ENCODE measurements at regions not wholly inside any gene's neighbourhood (a gene's known extent, or its start where the extent isn't known, plus 50 kb on each side); places are given as distances from the start of the nearest gene placed in this dataset.
"Not testable (repeated sequence)": the region's sequence is repeated elsewhere in the genome, so short reads cannot be mapped to it uniquely, and the experiment has no call there.

DNA sequence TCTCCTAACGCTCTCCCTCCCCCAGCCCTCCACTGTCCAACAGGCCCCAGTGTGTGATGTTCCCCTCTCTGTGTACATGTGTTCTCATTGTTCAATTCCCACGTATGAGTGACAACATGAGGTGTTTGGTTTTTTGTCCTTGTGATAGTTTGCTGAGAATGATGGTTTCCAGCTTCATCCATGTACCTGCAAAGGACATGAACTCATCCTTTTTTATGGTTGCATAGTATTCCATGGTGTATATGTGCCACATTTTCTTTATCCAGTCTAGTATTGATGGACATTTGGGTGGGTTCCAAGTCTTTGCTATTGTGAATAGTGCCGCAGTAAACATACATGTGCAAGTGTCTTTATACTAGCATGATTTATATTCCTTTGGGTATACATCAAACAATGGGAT is 347.4 kb downstream of the MAGEE1 start:
- DNase-seq (ENCODE audit: low read depth in 3 of 3): not testable (repeated sequence)

DNA sequence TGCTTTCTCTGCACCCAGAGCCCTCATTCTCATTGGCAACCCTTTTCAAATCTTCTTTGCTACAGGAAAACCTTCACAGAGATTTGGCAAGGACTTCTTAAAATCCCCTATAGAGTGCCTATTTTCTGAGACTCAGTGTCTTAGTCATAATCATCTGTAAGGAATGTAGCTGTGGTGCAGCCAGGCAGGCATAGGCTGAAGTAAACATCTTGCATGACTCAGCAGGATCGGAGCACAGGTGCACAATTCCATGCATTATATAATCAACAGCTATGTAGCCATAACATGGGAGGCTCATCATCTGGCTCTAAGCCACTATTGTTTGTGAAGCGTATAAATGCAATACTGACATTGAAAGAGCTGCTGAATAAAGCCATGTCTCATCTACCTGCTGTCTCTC is 368.8 kb downstream of the MAGEE1 start:
- no peak for DNase-seq (ENCODE audit: low read depth in 3 of 3)

DNA sequence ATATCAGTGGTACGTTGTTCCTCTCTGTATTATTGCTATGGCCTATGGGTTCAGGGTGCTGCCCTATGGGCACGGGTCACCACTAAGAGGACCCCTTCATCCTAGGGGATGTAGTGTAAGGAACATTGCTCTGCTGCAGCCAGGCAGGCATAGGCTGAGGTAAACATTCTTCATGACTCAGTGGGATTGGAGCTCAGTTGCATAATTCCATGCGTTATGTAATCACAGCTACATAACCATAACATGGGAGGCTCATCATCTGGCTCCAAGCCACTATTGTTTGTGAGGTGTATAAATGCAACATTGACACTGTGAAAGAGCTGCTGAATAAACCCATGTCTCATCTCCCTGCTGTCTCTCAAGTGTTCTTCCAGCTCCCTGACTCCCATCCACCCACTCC is 375.2 kb downstream of the MAGEE1 start:
- DNase-seq (ENCODE audit: low read depth in 3 of 3): no peak

DNA sequence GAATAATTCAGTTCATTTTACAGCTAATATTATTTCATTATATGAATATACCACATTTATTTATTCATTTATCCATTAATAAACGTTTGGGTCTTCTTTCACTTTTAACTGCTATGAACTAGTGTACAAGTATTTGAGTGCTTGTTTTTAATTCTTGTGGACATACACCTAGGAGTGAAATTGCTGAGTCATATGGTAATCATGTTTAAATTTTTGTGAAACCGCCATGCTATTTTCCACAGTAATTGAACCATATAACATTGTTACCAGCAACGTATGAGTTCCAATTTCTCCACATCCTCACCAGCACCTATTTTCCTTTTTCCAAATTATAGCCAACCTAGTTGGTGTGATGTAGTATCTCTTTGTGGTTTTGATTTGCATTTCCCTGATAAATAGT is 388.2 kb downstream of the MAGEE1 start:
- no peak for DNase-seq (ENCODE audit: low read depth in 3 of 3)

DNA sequence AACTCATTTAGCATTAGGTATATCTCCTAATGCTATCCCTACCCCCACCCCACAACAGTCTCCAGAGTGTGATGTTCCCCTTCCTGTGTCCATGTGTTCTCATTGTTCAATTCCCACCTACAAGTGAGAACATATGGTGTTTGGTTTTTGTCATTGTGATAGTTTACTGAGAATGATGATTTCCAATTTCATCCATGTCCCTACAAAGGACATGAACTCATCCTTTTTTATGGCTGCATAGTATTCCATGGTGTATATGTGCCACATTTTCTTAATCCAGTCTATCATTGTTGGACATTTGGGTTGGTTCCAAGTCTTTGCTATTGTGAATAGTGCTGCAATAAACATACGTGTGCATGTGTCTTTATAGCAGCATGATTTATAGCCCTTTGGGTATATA is 389.8 kb downstream of the MAGEE1 start:
- not testable (repeated sequence) for DNase-seq (ENCODE audit: low read depth in 3 of 3)

DNA sequence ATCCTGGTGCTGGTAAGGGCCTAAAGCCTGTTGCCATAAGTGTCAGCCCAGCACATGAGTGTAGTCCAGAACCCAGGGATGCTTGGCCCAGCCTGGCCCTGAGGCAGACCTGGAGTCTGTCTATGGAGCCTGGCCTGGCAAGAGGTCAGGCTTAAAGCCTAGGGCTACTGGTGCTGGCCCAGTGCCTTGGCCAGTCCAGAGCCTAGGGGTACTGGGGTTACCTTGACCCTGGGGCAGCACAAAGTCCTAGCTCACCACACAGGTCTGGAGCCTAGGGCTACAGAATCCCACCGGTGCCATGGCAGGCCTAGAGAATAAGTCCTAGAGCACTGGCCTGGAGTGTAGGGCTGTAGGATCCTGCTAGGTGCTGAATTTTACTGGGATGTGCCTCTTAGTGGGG is 393.8 kb downstream of the MAGEE1 start:
- DNase-seq (ENCODE audit: low read depth in 3 of 3): no peak

DNA sequence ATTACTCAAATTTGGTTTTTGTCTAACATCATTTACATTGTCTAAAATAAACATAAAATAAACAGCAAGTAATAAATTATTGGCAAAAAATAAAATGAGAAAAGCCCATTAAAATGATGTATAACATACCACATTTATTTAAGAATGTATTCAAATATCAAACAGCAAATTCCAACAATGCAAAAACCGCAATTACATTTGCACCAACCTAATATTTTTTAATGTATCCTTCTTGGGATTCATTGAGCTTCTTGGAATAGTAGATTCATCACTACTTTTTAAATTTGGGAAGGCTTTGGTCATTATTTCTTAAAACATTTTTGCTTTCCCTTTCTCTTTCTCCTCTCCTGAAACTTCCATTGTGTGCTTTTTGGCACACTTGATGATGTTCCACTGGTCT is 400.2 kb downstream of the MAGEE1 start:
- DNase-seq (ENCODE audit: low read depth in 3 of 3): no peak

DNA sequence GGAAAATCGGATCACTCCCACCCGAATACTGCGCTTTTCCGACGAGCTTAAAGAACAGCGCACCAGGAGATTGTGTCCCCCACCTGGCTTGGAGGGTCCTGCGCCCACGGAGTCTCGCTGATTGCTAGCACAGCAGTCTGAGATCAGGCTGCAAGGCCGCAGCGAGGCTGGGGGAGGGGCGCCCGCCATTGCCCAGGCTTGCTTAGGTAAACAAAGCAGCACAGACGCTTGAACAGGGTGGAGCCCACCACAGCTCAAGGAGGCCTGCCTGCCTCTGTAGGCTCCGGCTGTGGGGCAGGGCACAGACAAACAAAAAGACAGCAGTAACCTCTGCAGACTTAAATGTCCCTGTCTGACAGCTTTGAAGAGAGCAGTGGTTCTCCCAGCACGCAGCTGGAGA is 413.4 kb downstream of the MAGEE1 start:
- DNase-seq (ENCODE audit: low read depth in 3 of 3): not testable (repeated sequence)

DNA sequence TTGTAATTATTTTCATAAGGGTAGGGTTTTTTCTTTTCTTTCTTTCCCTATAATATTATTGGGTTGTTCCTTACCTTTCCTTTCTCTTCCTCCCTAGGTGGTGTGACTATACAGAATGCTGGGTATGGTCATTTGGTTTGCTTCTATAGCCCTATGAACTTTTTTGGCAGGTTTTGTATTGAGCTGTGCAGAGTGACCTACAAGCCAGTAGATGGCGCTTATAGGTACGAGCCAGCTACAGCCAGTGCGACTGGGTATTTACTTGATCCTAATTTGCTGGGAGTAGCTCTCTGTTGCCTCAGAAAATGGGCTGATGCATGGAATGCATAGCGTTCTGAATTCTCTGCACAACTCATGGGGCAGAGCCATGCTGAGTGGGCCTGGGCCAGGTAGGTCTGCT is 423.3 kb downstream of the MAGEE1 start:
- DNase-seq (ENCODE audit: low read depth in 3 of 3): no peak

DNA sequence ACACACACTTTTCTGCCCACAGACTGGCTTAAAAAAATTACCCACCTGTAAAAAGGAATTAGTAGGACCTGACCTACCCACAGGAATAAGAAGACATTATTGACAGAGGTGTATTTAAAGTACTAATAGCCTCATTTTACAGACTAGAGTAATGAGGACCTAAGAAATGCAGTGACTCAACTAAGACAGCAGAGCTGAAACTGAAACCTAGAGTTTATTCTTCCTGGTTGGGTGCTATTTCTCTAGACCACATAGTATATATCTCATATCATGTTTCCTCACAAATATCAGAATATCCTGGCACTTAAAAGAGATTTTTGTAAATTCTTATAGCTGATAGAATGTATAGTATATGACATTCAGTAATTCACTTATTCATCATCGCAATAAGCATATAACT is 435.0 kb downstream of the MAGEE1 start:
- no peak for DNase-seq (ENCODE audit: low read depth in 3 of 3)

DNA sequence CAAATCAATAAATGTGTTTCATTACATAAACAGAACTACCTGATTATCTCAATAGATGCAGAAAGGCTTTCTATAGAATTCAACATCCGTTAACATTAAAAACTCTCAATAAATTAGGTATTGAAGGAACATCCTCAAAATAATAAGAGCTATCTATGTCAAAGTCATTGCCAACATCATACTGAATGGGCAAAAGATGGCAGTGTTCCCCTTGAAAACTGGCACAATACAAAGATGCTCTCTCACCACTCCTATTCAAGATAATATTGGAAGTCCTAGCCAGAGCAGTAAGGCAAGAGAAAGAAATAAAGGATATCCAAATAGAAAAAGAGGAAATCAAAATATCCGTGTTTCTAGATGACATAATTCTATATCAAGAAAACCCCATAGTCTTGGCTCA is 466.4 kb downstream of the MAGEE1 start:
- DNase-seq (ENCODE audit: low read depth in 3 of 3): no peak

DNA sequence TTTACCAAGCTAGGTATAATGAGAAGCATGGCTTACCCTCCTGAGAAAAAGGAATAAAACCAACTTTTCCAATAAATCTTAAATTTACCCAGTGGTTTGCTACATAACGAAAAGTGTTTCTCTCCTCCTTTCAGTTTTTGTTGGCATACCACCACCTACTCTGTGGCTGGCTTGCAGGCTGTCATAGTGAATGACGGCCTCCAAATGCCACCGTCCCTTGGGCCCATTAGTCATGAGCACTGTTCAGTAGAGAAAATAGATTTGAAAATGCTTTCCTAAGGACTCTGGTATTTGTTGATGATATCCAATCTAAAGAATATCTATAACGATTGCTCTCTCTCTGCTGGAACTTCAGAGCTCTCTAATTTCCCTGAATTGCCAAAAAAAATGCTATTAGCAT is 488.3 kb downstream of the MAGEE1 start:
- no peak for DNase-seq (ENCODE audit: low read depth in 3 of 3)

DNA sequence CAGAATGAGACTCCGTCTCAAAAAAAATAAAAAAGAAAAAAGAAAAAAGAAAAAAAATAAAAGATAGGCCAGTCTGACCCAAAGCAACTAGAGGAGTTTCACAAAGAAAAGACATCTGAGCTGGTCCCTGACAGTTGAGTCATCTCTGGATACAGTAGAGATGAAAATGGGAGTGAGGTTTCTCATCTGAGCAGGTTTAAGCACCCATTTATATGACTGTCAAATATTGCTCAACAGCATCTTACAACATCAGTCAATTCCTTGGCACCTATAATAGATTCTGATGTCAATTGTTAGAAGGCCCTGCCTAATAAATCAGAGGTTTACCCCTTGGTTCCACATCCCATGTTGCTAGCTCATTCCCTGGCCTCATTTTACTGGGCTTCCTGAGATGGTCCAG is 490.5 kb downstream of the MAGEE1 start:
- no peak for DNase-seq (ENCODE audit: low read depth in 3 of 3)

DNA sequence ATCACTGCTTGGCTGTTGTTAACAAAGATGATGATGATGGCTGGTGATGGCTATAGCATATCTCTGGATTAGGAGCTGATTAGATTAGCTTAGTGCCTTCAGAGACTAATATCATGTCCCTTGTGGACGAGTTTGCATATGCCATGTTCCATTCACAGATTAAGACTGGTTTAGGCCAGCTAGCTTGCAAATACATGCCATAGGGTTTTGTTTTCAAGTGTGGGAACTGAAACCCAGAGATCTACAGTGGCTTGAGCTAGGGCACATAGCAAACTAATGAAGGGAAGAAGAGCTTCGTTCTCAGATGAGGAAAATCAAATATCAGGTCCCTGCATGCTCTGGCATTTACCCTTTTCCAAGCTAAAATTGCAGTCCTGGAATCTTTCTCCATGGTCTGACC is 492.3 kb downstream of the MAGEE1 start:
- DNase-seq (ENCODE audit: low read depth in 3 of 3): no peak

DNA sequence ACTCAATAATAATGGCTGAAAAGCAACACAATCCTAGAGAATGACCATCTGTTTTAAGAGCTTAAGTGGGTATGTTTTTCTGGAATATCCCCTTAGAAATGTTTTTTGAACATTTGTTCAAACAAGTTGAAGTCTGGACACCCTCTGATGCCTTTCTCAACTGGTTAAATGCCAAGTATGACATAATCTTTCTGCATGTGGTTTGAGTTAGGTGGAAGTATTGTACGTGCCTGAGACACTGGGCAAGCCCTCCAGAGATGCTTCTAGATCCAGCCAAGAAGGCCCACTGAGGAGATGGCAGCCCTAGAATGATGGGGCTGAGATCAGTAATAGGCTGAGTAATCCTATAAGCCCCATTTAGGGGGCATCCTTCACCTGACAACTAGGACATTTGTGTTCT is 493.1 kb downstream of the MAGEE1 start:
- DNase-seq (ENCODE audit: low read depth in 3 of 3): no peak

DNA sequence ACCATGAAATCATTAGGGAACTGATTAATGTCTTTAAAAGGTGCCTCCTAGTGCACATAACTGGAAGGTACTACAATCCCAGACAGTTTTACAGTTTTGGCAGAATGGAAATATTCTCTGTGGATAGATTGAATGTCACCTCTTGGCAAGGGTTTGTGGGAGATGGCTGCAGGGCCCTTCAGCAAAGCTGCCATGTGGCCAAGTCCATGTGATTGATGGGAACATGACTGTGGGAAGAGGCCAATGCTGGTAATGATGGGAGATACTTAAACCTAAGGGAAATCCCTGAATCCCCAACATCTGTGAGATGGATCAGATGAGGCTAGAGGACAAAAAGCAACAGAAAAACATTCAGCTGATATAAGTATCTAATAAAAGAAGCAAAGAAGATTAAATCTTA is 493.7 kb downstream of the MAGEE1 start:
- no peak for DNase-seq (ENCODE audit: low read depth in 3 of 3)

DNA sequence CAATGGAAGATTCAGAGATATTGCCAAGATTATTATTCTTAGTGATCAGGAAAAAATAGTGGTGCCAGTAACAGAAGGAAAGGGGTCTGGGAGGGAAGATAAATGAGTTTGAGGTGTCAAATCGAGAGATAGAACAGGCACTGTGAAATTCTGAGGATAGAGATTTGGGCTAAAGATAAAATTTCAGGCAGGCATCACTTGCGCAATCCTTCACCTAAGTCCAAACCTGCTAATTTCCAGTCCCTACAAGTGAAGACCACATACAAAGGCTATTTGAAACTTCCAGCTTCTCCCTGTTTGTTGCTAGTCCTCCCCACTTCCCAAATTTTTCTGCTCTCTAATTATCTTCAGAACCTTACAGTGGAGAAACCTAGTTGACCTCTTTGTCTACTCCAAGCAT is 494.6 kb downstream of the MAGEE1 start:
- DNase-seq (ENCODE audit: low read depth in 3 of 3): no peak

DNA sequence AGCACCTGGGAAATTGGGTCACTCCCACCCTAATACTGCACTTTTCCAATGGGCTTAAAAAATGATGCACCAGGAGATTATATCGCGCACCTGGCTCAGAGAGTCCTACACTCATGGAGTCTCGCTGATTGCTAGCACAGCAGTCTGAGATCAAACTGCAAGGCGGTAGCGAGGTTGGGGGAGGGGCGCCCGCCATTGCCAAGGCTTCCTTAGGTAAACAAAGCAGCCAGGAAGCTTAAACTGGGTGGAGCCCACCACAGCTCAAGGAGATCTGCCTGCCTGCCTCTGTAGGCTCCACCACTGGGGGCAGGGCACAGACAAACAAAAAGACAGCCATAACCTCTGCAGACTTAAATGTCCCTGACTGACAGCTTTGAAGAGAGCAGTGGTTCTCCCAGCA is 497.1 kb downstream of the MAGEE1 start:
- not testable (repeated sequence) for DNase-seq (ENCODE audit: low read depth in 3 of 3)

DNA sequence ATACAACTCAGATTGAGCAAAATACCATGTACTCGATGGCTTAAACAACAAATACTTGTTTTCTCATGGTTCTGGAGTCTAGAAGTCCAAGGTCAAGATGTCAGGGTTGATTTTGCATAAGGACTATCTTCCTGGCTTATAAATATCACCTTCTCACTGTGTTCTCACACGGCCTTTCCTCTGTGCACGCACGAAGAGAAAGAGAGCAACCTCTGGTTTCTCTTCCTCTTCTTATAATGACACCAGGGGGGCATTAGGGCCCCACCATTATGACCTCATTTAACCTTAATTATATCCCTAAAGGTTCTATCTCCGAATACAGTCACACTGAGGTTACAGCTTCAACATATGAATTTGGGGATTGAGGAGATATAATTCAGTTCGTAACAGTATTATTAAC is 504.0 kb downstream of the MAGEE1 start:
- no peak for DNase-seq (ENCODE audit: low read depth in 3 of 3)

DNA sequence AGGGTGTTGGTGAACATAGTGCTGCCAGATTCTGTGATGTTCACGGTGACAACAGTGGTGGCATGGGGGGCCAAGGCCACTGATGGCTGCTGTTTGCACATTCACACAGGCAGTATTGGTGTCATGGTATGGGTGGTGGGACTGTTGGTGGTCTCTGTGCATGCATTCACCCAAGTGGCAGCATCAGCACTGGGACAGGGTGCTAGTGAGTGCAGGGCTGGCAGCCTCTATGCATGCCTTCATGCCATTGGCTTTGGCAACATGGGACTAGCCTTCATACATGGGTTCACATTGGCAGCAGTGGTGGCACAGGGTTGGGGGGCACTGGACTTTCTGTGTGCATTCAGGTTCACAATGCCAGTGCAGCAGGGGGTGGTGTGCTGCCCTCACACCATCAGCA is 489.7 kb upstream of the FGF16 start:
- DNase-seq (ENCODE audit: low read depth in 3 of 3): no peak

DNA sequence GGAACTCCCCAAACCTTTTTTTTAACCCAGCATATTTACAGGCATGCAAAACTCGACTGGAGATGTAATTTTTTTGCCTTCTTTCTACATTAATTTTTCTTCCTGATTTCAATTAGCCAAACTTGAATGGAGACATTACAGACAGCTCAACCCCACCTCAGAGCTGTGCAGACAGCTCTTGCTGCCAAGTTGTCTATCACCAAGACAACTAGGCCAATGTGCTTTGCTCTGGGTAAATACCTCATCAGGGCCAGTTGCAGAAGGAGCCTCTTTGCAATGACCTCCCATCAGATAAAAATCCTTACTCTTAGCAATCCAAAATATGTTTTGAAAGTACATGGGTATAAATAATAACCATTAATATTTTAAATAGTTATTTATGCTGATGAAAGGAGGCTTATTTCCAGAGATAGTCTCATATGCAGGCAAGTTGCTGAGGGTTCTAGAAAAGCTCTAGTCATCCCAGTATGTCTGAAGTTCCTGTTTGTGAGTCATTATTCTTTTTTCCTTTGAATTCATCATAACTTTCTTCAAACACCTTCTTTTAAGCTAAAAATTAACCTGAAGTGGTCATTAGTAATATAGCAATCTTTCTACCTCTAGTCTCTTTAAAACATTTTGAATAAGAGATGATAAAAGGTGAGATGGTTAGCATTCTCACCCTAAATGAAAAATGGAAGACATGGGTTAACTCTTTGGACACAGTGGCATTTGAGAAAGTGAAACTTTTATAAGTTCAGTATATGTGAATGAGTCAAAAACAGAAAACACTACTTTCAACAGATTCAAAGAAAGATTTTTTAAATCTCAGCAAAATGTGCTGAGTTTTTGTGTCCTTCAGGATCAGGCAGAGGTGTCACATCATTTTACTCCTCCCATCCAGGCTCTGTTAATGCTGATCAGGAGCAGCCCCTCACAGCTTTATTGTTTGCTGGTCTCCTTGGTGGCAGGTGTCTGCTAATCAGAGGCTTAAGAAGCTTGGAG is 475.5 kb upstream of the FGF16 start:
- no peak for DNase-seq (ENCODE audit: low read depth in 3 of 3)

DNA sequence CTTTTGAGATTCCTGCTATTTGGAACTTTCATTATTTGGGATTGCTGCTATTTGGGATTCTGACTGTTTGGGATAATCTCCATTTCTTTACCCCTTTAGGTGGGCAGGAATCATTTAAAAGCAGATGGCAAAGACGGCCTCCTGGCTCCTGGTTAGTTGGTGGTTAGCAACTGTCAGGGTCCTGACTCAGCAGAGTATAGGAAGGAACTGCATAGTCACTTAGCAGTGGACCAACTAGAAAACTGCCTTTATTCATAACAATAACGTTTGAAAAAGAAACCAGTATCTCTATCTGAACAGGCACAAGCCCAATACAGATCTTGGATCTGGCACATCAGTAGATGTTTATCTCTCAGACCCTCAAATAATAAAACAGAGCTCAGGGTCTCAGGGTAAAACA is 469.7 kb upstream of the FGF16 start:
- no peak for DNase-seq (ENCODE audit: low read depth in 3 of 3)

DNA sequence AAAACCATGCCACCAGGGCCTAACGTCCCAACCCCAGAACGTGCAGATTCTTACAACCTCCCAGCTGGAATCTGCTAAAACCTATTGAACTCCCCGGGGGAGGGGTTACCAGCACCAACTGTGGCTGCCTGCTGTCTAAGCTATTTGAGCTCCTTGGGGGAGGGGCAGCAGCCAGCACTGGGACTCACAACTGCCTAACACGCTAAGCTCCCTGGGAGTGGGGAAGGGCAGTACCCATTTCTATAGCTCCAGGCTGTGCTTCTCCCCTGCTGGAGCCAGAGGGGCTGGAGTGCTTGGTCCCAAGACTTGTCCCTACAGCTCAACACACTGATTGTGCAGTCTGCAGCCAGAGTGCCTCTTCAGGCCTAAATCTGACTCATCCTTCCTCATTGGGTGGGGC is 459.8 kb upstream of the FGF16 start:
- DNase-seq (ENCODE audit: low read depth in 3 of 3): no peak

DNA sequence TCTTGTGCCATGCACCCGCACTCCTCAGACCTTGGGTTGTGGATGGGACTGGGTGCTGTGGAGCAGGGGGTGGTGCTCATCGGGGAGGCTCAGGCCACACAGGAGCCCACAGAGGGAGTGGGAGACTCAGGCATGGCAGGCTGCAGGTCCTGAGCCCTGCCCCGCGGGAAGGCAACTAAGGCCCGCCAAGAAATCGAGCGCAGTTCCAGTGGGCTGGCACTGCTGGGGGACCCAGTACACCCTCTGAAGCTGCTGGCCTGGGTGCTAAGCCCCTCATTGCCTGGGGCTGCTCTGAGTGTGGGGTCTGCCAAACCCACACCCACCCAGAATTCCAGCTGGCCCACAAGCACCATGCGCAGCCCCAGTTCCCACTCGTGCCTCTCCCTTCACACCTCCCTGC is 450.5 kb upstream of the FGF16 start:
- DNase-seq (ENCODE audit: low read depth in 3 of 3): no peak

All from stimulated activated CD4-positive, alpha-beta T cell treated with anti-CD3 and anti-CD28 coated beads, TNF-alpha, amount 100 ng/mL, for 48 hours (primary cell).